K562 (cell line): ENCODE measurements at regions not wholly inside any gene's neighbourhood (a gene's known extent, or its start where the extent isn't known, plus 50 kb on each side); places are given as distances from the start of the nearest gene placed in this dataset.
"Not testable (repeated sequence)": the region's sequence is repeated elsewhere in the genome, so short reads cannot be mapped to it uniquely, and the experiment has no call there.

Experiments used
- ATAC-seq: fragments of 200-7000 bp; cut with Tn5 transposase; 3 replicates; pipeline ENCODE4 v1.9.1; 2020; ENCODE audit warnings: moderate library complexity
- BruUV-seq: library from RNA; stranded (reverse); fragments of 400-500 nt; replicated peaks from 2 replicates; lab custom pipeline; 2021; lab: Mats Ljungman, UMichigan
- CTCF ChIA-PET: fragments of 300-600 bp; formaldehyde crosslinking; extraction: SDS; loops from one replicate; lab custom pipeline; 2021; ENCODE audit warnings: low intra/inter-chr PET ratio; lab: Yijun Ruan, JAX
- POLR2A ChIA-PET: fragments of 300-600, 350-650 bp; sonication (Branson Sonifier 250); formaldehyde crosslinking; extraction: SDS; loops from one replicate; lab custom pipeline; 2021; ENCODE audit warnings: antibody characterized with exemption, inconsistent platforms; lab: Yijun Ruan, JAX
- DNase-seq, 4 experiments: peaks; one replicate each; pipeline versions ENCODE4 v3.0.0 to v3.0.0-alpha.2; 2011 to 2018; ENCODE audit warnings: low spot score in 3 of 4, mixed read lengths in 3 of 4; ENCODE audit errors: extremely low read depth in 1 of 4
- FAIRE-seq: peaks from 2 replicates; lab custom pipeline; 2011; peaks lifted over from hg19 to GRCh38; lab: Jason Lieb, UNC
- H2AFZ ChIP-seq: 2 replicates; pipeline ENCODE4 v1.6.0; 2011; ENCODE audit warnings: low read depth, low read length, control low read depth, inconsistent platforms
- H3K27ac ChIP-seq: fragments of 200-600 bp; 3 replicates; pipeline ENCODE4 v1.8.0; 2011; ENCODE audit warnings: low read depth, mild to moderate bottlenecking, control low read depth, inconsistent platforms, low read length, moderate library complexity, mixed read lengths; ENCODE audit errors: extremely low read depth
- H3K27me3 ChIP-seq, 2 experiments: fragments of 300-600 bp in 1 of 2; 2 replicates in 1 of 2; 3 replicates in 1 of 2; pipeline versions ENCODE4 v1.6.0 to v1.8.0; 2011; ENCODE audit warnings: inconsistent platforms in 2 of 2, low read length in 2 of 2, mild to moderate bottlenecking in 1 of 2, mixed read lengths in 1 of 2, moderate library complexity in 1 of 2; ENCODE audit not compliant: control insufficient read depth in 2 of 2, insufficient read depth in 2 of 2
- H3K36me3 ChIP-seq: fragments of 300-600 bp; 3 replicates; pipeline ENCODE4 v1.8.0; 2011; ENCODE audit warnings: mild to moderate bottlenecking, low read length, inconsistent platforms; ENCODE audit not compliant: control insufficient read depth, insufficient read depth
- H3K4me1 ChIP-seq, 2 experiments: fragments of 200-600 bp in 1 of 2; replicated peaks in 1 of 2; 2 replicates in 1 of 2; 3 replicates in 1 of 2; pipeline versions ENCODE4 v1.5.1 to v1.8.0; 2011; ENCODE audit warnings: inconsistent platforms in 2 of 2, low read length in 2 of 2, mild to moderate bottlenecking in 1 of 2, mixed read lengths in 1 of 2, moderate library complexity in 1 of 2; ENCODE audit not compliant: control insufficient read depth in 2 of 2, insufficient read depth in 2 of 2
- H3K4me2 ChIP-seq: 2 replicates; pipeline ENCODE4 v1.6.1; 2011; ENCODE audit warnings: low read length, control low read depth, inconsistent platforms, mixed read lengths; ENCODE audit not compliant: insufficient read depth
- H3K4me3 ChIP-seq: fragments of 200-600 bp; sonication (generic), shearing (Covaris generic); 2 replicates; pipeline ENCODE4 v1.5.1; 2016; ENCODE audit warnings: control low read depth, inconsistent platforms
- H3K79me2 ChIP-seq: fragments of 200-600 bp; 3 replicates; pipeline ENCODE4 v1.8.0; 2011; ENCODE audit warnings: low read length, inconsistent platforms; ENCODE audit not compliant: control insufficient read depth, insufficient read depth
- H3K9ac ChIP-seq, 2 experiments: 2 replicates each; pipeline versions ENCODE4 v1.6.0 to v1.6.1; 2011; ENCODE audit warnings: low read depth in 2 of 2, low read length in 2 of 2, control low read depth in 1 of 2, inconsistent platforms in 1 of 2, mild to moderate bottlenecking in 1 of 2, mixed read lengths in 1 of 2; ENCODE audit not compliant: insufficient read depth in 1 of 2
- H3K9me1 ChIP-seq: one replicate; pipeline ENCODE4 v1.6.0; 2011; ENCODE audit warnings: inconsistent platforms, mild to moderate bottlenecking, low read length, moderate library complexity; ENCODE audit not compliant: control insufficient read depth, insufficient read depth
- H3K9me3 ChIP-seq: replicated peaks from 2 replicates; pipeline ENCODE4 v1.5.1; 2011; ENCODE audit warnings: low read depth, low read length, inconsistent platforms; ENCODE audit not compliant: control insufficient read depth, insufficient read depth
- H4K20me1 ChIP-seq: replicated peaks from 2 replicates; pipeline ENCODE4 v1.6.1; 2011; ENCODE audit warnings: low read length, inconsistent platforms, mixed read lengths; ENCODE audit not compliant: control insufficient read depth, insufficient read depth
- ATF6 ChIP-seq: sonication (generic); formaldehyde crosslinking; IDR thresholded peaks from 2 replicates; pipeline ENCODE4 v1.4.0; 2020; ENCODE audit warnings: mild to moderate bottlenecking, missing genetic modification reagents
- ELF1 ChIP-seq: fragments of 200-800 bp; sonication (Bioruptor generic); IDR thresholded peaks from 2 replicates; pipeline ENCODE4 v1.6.1; 2016; ENCODE audit warnings: missing genetic modification characterization, missing compliant biosample characterization
- FOXK1 ChIP-seq: sonication (generic); formaldehyde crosslinking; IDR thresholded peaks from 2 replicates; pipeline ENCODE4 v1.8.0; 2022; ENCODE audit warnings: missing genetic modification reagents, mild to moderate bottlenecking, borderline replicate concordance
- LARP7 ChIP-seq: fragments of 450-650 bp; IDR thresholded peaks from 2 replicates; pipeline ENCODE4 v1.6.1; 2016
- NKRF ChIP-seq: fragments of 450-650 bp; IDR thresholded peaks from 2 replicates; pipeline ENCODE4 v1.6.1; 2016; ENCODE audit warnings: borderline replicate concordance
- SMARCB1 ChIP-seq: IDR thresholded peaks from 2 replicates; pipeline ENCODE4 v1.6.1; 2011; ENCODE audit warnings: improper control_type of control experiment, low read depth; ENCODE audit not compliant: insufficient read length
- SRSF1 ChIP-seq: fragments of 200-400 bp; formaldehyde crosslinking; IDR thresholded peaks from 2 replicates; pipeline ENCODE4 v1.6.1; 2017; ENCODE audit warnings: mild to moderate bottlenecking, low read depth, low read length, moderate library complexity
- TCF7 ChIP-seq: sonication (generic); IDR thresholded peaks from 2 replicates; pipeline ENCODE4 v1.6.1; 2016; ENCODE audit warnings: antibody characterized with exemption, borderline replicate concordance
- TFE3 ChIP-seq: fragments of 450-650 bp; formaldehyde crosslinking; IDR thresholded peaks from 2 replicates; pipeline ENCODE4 v1.4.0; 2020; ENCODE audit warnings: mild to moderate bottlenecking, mixed read lengths
- ZBTB49 ChIP-seq: sonication (generic); formaldehyde crosslinking; IDR thresholded peaks from 2 replicates; pipeline ENCODE4 v1.8.0; 2022; ENCODE audit warnings: missing genetic modification reagents, mild to moderate bottlenecking, borderline replicate concordance
- WGBS: fragments of 100-300 bp; shearing (Covaris generic); methylation state at CpG from one replicate; pipeline ENCODE4 v1.1.6; 2016; ENCODE audit warnings: low coverage, mixed read lengths; ENCODE audit not compliant: insufficient coverage; ENCODE audit errors: missing lambda C conversion rate; 5-methylcytosine and 5-hydroxymethylcytosine counted together
- in situ Hi-C: fragments of 300-500 bp; cut with MboI; formaldehyde crosslinking; loops from 4 replicates; pipeline ENCODE4 v1.15.0; 2018; ENCODE audit warnings: inconsistent platforms, mixed read lengths
- intact Hi-C: fragments of 100-400 bp; cut with micrococcal nuclease; formaldehyde crosslinking; loops from 2 replicates; pipeline ENCODE4 v1.14.2; 2022

- TF ChIP-seq ZBTB49 (CRISPR knock-in tag) (no peak), SRSF1 (no peak), NKRF (no peak), FOXK1 (CRISPR knock-in tag) (no peak), TCF7 (no peak), TFE3 (no peak), ATF6 (CRISPR knock-in tag) (no peak), LARP7 (no peak), SMARCB1 (no peak), ELF1 (tag) (no peak)
Measured at GRCh38 chr5:96172436-96172835, 210.8 kb upstream of the ELL2 start (continued).

- 1% methylated on average over 4 of the region's 4 CpGs for WGBS
- BruUV-seq, in situ Hi-C loops, H3K4me1 ChIP-seq, H3K36me3 ChIP-seq, ATAC-seq, H3K9me3 ChIP-seq, H3K9me1 ChIP-seq, FAIRE-seq, H3K27ac ChIP-seq, H3K4me2 ChIP-seq, CTCF ChIA-PET, H3K9ac ChIP-seq, H2AFZ ChIP-seq, H3K4me3 ChIP-seq, H4K20me1 ChIP-seq, H3K79me2 ChIP-seq, DNase-seq, POLR2A ChIA-PET: not testable (repeated sequence)
- H3K27me3 ChIP-seq, result peaks cover 5 to 18% of the 10 kb centered on the region in 2 experiments; a peak in 3 of 5 replicates
- intact Hi-C loops, result loop anchor here (10.0 kb wide), 1 partner anchor 163 kb away; no protein-coding TSS in a partner anchor
Measured at GRCh38 chr5:96171973-96172372, 210.3 kb upstream of the ELL2 start.
